IPS DF 4.7 (cell line): ENCODE measurements at regions not wholly inside any gene's neighbourhood (a gene's known extent, or its start where the extent isn't known, plus 50 kb on each side); places are given as distances from the start of the nearest gene placed in this dataset.

Experiments used
- DNase-seq: peaks from one replicate; pipeline ENCODE4 v3.0.0-alpha.2; 2013; ENCODE audit warnings: low spot score; ENCODE audit errors: extremely low read depth

- no peak for DNase-seq
Observed at GRCh38 chr18:73923866-73924265, 223.8 kb downstream of the FBXO15 start.

GRCh38 chr18:73920033-73920432, 227.6 kb downstream of the FBXO15 start:
- DNase-seq = no peak

GRCh38 chr18:73918816-73919215, 228.8 kb downstream of the FBXO15 start:
- no peak for DNase-seq

- no peak for DNase-seq
Observed at GRCh38 chr18:73917046-73917445, 230.6 kb downstream of the FBXO15 start.

- no peak for DNase-seq
Observed at GRCh38 chr18:73913505-73913904, 234.1 kb downstream of the FBXO15 start.

GRCh38 chr18:73908323-73908722, 239.3 kb downstream of the FBXO15 start:
- DNase-seq = no peak

GRCh38 chr18:73901566-73901965, 246.1 kb downstream of the FBXO15 start:
- no peak for DNase-seq

- no peak for DNase-seq
Observed at GRCh38 chr18:73901151-73901550, 246.5 kb downstream of the FBXO15 start.

GRCh38 chr18:73900106-73900835, 247.4 kb downstream of the FBXO15 start:
- DNase-seq = no peak

- no peak for DNase-seq
Observed at GRCh38 chr18:73897517-73897916, 250.1 kb downstream of the FBXO15 start.

GRCh38 chr18:73896685-73897084, 250.9 kb downstream of the FBXO15 start:
- DNase-seq = no peak

- DNase-seq = no peak
Observed at GRCh38 chr18:73895701-73896100, 251.9 kb downstream of the FBXO15 start.

- DNase-seq = no peak
Observed at GRCh38 chr18:73893880-73894279, 253.8 kb downstream of the FBXO15 start.

- peak; percentile 64 for DNase-seq
Observed at GRCh38 chr18:73891572-73892421, 255.8 kb downstream of the FBXO15 start.

GRCh38 chr18:73888565-73888964, 259.1 kb downstream of the FBXO15 start:
- no peak for DNase-seq

- no peak for DNase-seq
Observed at GRCh38 chr18:73887801-73888200, 259.8 kb downstream of the FBXO15 start.

GRCh38 chr18:73884868-73885267, 262.8 kb downstream of the FBXO15 start:
- DNase-seq = no peak

- no peak for DNase-seq
Observed at GRCh38 chr18:73881396-73881917, 266.2 kb downstream of the FBXO15 start.

GRCh38 chr18:73880387-73880786, 267.2 kb downstream of the FBXO15 start:
- no peak for DNase-seq

GRCh38 chr18:73879766-73880165, 267.9 kb downstream of the FBXO15 start:
- DNase-seq = no peak

GRCh38 chr18:73879328-73879727, 268.3 kb downstream of the FBXO15 start:
- DNase-seq = no peak

GRCh38 chr18:73869182-73869581, 278.5 kb downstream of the FBXO15 start:
- DNase-seq = no peak
